Keratinocyte (primary cell): ENCODE measurements at regions not wholly inside any gene's neighbourhood (a gene's known extent, or its start where the extent isn't known, plus 50 kb on each side); places are given as distances from the start of the nearest gene placed in this dataset.

Experiments
- DNase-seq: peaks from one replicate; pipeline ENCODE4 v3.0.0-alpha.2; 2011; ENCODE audit warnings: low read depth, missing footprints, low spot score
- FAIRE-seq: peaks from 2 replicates; lab custom pipeline; 2011; peaks lifted over from hg19 to GRCh38; lab: Jason Lieb, UNC
- H2AFZ ChIP-seq: 2 replicates; pipeline ENCODE4 v1.6.0; 2012; ENCODE audit warnings: low read length, control low read depth, inconsistent platforms; ENCODE audit not compliant: control insufficient read depth
- H3K27ac ChIP-seq: 2 replicates; pipeline ENCODE4 v1.5.1; 2011; ENCODE audit warnings: low read length; ENCODE audit not compliant: control insufficient read depth, insufficient read depth
- H3K27me3 ChIP-seq: 3 replicates; pipeline ENCODE4 v1.6.0; 2011; ENCODE audit warnings: low read length; ENCODE audit not compliant: control insufficient read depth, insufficient read depth; ENCODE audit errors: extremely low read depth
- H3K36me3 ChIP-seq, 2 experiments: 2 replicates in 1 of 2; 3 replicates in 1 of 2; pipeline ENCODE4 v1.5.1; 2011; ENCODE audit warnings: low read length in 2 of 2, mild to moderate bottlenecking in 1 of 2; ENCODE audit not compliant: control insufficient read depth in 2 of 2, insufficient read depth in 2 of 2; ENCODE audit errors: extremely low read depth in 1 of 2
- H3K4me1 ChIP-seq: 3 replicates; pipeline ENCODE4 v1.5.1; 2011; ENCODE audit warnings: low read length; ENCODE audit not compliant: control insufficient read depth, insufficient read depth; ENCODE audit errors: extremely low read depth
- H3K4me2 ChIP-seq: 3 replicates; pipeline ENCODE4 v1.6.0; 2011; ENCODE audit warnings: low read depth, low read length; ENCODE audit not compliant: control insufficient read depth, insufficient read depth; ENCODE audit errors: extremely low read depth
- H3K4me3 ChIP-seq, 3 experiments: fragments of 200-600 bp in 1 of 3; sonication (generic) in 1 of 3; 2 replicates in 2 of 3; 3 replicates in 1 of 3; pipeline ENCODE4 v1.5.1; 2011 to 2016; ENCODE audit warnings: low read length in 3 of 3, mild to moderate bottlenecking in 3 of 3, control low read depth in 2 of 3, inconsistent platforms in 1 of 3, low read depth in 1 of 3, mixed read lengths in 1 of 3, mixed run types in 1 of 3, moderate library complexity in 1 of 3; ENCODE audit not compliant: control insufficient read depth in 2 of 3, insufficient read depth in 2 of 3; ENCODE audit errors: extremely low read depth in 1 of 3
- H3K79me2 ChIP-seq: 2 replicates; pipeline ENCODE4 v1.6.0; 2012; ENCODE audit warnings: low read length; ENCODE audit not compliant: control insufficient read depth, insufficient read depth
- H3K9ac ChIP-seq: 3 replicates; pipeline ENCODE4 v1.6.0; 2011; ENCODE audit warnings: low read length; ENCODE audit not compliant: control insufficient read depth, insufficient read depth; ENCODE audit errors: extremely low read depth
- H3K9me1 ChIP-seq: 3 replicates; pipeline ENCODE4 v1.6.0; 2011; ENCODE audit warnings: low read length; ENCODE audit not compliant: control insufficient read depth, insufficient read depth; ENCODE audit errors: extremely low read depth
- H3K9me3 ChIP-seq: 2 replicates; pipeline ENCODE4 v1.5.1; 2012; ENCODE audit warnings: low read depth, low read length; ENCODE audit not compliant: control insufficient read depth
- H4K20me1 ChIP-seq: 3 replicates; pipeline ENCODE4 v1.6.0; 2011; ENCODE audit warnings: low read length; ENCODE audit not compliant: control insufficient read depth, insufficient read depth; ENCODE audit errors: extremely low read depth
- CTCF ChIP-seq, 3 experiments: IDR thresholded peaks in 1 of 3; conservative IDR thresholded peaks in 1 of 3; optimal IDR thresholded peaks in 1 of 3; 2 replicates in 2 of 3; 3 replicates in 1 of 3; pipeline versions ENCODE3 to v1.5.1; 2011; ENCODE audit warnings: low read length in 3 of 3, mild to moderate bottlenecking in 3 of 3, moderate library complexity in 2 of 3, control low read depth in 1 of 3, inconsistent platforms in 1 of 3; ENCODE audit not compliant: insufficient read depth in 2 of 3; ENCODE audit errors: extremely low read depth in 1 of 3
- EZH2 ChIP-seq: IDR thresholded peaks from one replicate; pipeline ENCODE4 v1.6.1; 2012; ENCODE audit warnings: inconsistent platforms, mild to moderate bottlenecking, low read length, moderate library complexity
- dilution Hi-C: fragments of 300-500 bp; cut with MboI; formaldehyde crosslinking; loops from one replicate; pipeline ENCODE4 v1.7.0; 2020; ENCODE audit warnings: low sequenced_read_pairs; ENCODE audit not compliant: extremely low pct_ligation_motif_present

GRCh38 chr6:74631564-74631963 is 574.3 kb downstream of the COL12A1 start:
- DNase-seq, result no peak
- dilution Hi-C loops, result no loop called here
- Histone ChIP-seq H3K27me3 (no peaks in the 10 kb centered on the region), H3K4me1 (no peaks in the 10 kb centered on the region), H3K27ac (no peak overlapping the region), H3K9me3 (no peaks in the 10 kb centered on the region), H3K9me1 (no peaks in the 10 kb centered on the region), H3K36me3 (no peaks in the 10 kb centered on the region), H3K79me2 (no peaks in the 10 kb centered on the region), H3K4me2 (no peak overlapping the region), H2AFZ (no peak overlapping the region), H3K4me3 (no peak overlapping the region), H4K20me1 (no peaks in the 10 kb centered on the region), H3K9ac (no peak overlapping the region)
- TF ChIP-seq EZH2 (no peak), CTCF (optimal IDR thresholded peaks at IDR 0.05 in 1 of 3, IDR thresholded peaks at IDR 0.05 in 1 of 3, conservative IDR thresholded peaks at IDR 0.05 in 1 of 3; ENCODE audit: extremely low read depth in 1 of 3, insufficient read depth in 2 of 3, low read length in 3 of 3) (no peak)
- FAIRE-seq, result no peak

GRCh38 chr6:74626288-74626687 is 579.6 kb downstream of the COL12A1 start:
- H3K4me3 ChIP-seq, result no peak overlapping the region
- no peaks in the 10 kb centered on the region for H3K4me1 ChIP-seq
- no peaks in the 10 kb centered on the region for H3K79me2 ChIP-seq
- DNase-seq (no peak), FAIRE-seq (no peak)
- H3K27ac ChIP-seq, result no peak overlapping the region
- TF ChIP-seq EZH2, result no peak
- no peak for TF ChIP-seq CTCF (optimal IDR thresholded peaks at IDR 0.05 in 1 of 3, IDR thresholded peaks at IDR 0.05 in 1 of 3, conservative IDR thresholded peaks at IDR 0.05 in 1 of 3; ENCODE audit: extremely low read depth in 1 of 3, insufficient read depth in 2 of 3, low read length in 3 of 3)
- H3K9me3 ChIP-seq, result no peaks in the 10 kb centered on the region
- no peak overlapping the region for H3K4me2 ChIP-seq
- H3K36me3 ChIP-seq, result no peaks in the 10 kb centered on the region
- dilution Hi-C loops, result no loop called here
- H3K27me3 ChIP-seq, result no peaks in the 10 kb centered on the region
- no peaks in the 10 kb centered on the region for H4K20me1 ChIP-seq
- no peaks in the 10 kb centered on the region for H3K9me1 ChIP-seq
- no peak overlapping the region for H3K9ac ChIP-seq
- no peak overlapping the region for H2AFZ ChIP-seq
